ENCODE measurements at regions not wholly inside any gene's neighbourhood (a gene's known extent, or its start where the extent isn't known, plus 50 kb on each side); places are given as distances from the start of the nearest gene placed in this dataset.

GRCh38 chr1:75672108-75672507 lies 52.4 kb upstream of the ACADM start:
- FAIRE-seq (peak; percentile 43), ATAC-seq (peak; percentile 69), DNase-seq (ENCODE audit: low spot score) (peak; percentile 41)
- intact Hi-C loops (cut with micrococcal nuclease; ENCODE audit: unreplicated experiment) (no loop called here), in situ Hi-C loops (cut with HindIII; ENCODE audit: extremely low pct_ligation_motif_present, low pct_unique_long_range_greater_than_20kb) (no loop called here)
- BruUV-seq (replicated peaks): no TSS peak
- Histone ChIP-seq H3K4me3 (replicated peaks in 1 of 3; ENCODE audit: insufficient read depth in 1 of 3, low read depth in 2 of 3, low read length in 3 of 3) (peak overlapping the region in 1 of 3 experiments; percentile 42; a peak in 2 of 6 replicates), H3K79me2 (ENCODE audit: insufficient read depth, low read length) (peaks cover 6% of the 10 kb centered on the region), H3K4me1 (ENCODE audit: insufficient read depth, low read length) (peaks cover 48% of the 10 kb centered on the region), H3K9ac (ENCODE audit: insufficient read depth, low read depth, low read length) (peak overlapping the region; percentile 44), H3K27me3 (ENCODE audit: control insufficient read depth in 1 of 2, insufficient read depth in 2 of 2, low read length in 2 of 2) (no peaks in the 10 kb centered on the region), H3K4me2 (ENCODE audit: low read depth, low read length) (peak overlapping the region; percentile 72), H2AFZ (ENCODE audit: low read length) (no peak overlapping the region), H3K9me3 (ENCODE audit: low read length) (no peaks in the 10 kb centered on the region), H4K20me1 (ENCODE audit: insufficient read depth, low read length) (no peaks in the 10 kb centered on the region), H3K36me3 (replicated peaks in 1 of 2; ENCODE audit: control insufficient read depth in 1 of 2, insufficient read depth in 2 of 2, low read length in 2 of 2) (no peaks in the 10 kb centered on the region; a peak in 1 of 5 replicates), H3K27ac (ENCODE audit: extremely low read length, insufficient read depth, low read length) (peak overlapping the region; percentile 66)
- no peak for TF ChIP-seq GTF3A (CRISPR knock-in tag; conservative IDR thresholded peaks at IDR 0.05)
- TF ChIP-seq NFIB (CRISPR knock-in tag; IDR thresholded peaks at IDR 0.05; ENCODE audit: borderline replicate concordance): no peak
- TF ChIP-seq NFYB (CRISPR knock-in tag; IDR thresholded peaks at IDR 0.05): no peak
- TF ChIP-seq MTF1 (CRISPR knock-in tag; IDR thresholded peaks at IDR 0.05): no peak
- TF ChIP-seq ZNF629 (CRISPR knock-in tag; conservative IDR thresholded peaks at IDR 0.05): no peak
- peak; percentile 49; the same call in 1 of the 2 replicates for TF ChIP-seq ZNF292 (CRISPR knock-in tag; IDR thresholded peaks at IDR 0.05; ENCODE audit: borderline replicate concordance, low read depth)
- TF ChIP-seq ZNF281 (CRISPR knock-in tag; IDR thresholded peaks at IDR 0.05; ENCODE audit: borderline replicate concordance): peak; percentile 85
- 0 out of 2 replicates have a peak, but pooled peaks have one; percentile 34 for TF ChIP-seq ZNF234 (CRISPR knock-in tag; conservative IDR thresholded peaks at IDR 0.05)
- TF ChIP-seq ETS1 (CRISPR knock-in tag; IDR thresholded peaks at IDR 0.05): no peak
- TF ChIP-seq ARID4A (CRISPR knock-in tag; IDR thresholded peaks at IDR 0.05; ENCODE audit: borderline replicate concordance): peak; percentile 27; the same call in 1 of the 2 replicates
- no peak for TF ChIP-seq KLF6 (CRISPR knock-in tag; IDR thresholded peaks at IDR 0.05)
- no peak for TF ChIP-seq ZFP36L1 (CRISPR knock-in tag; IDR thresholded peaks at IDR 0.05)
- peak; percentile 37 for TF ChIP-seq MAX (IDR thresholded peaks at IDR 0.05)
- ChIA-PET CTCF (ENCODE audit: low intra/inter-chr PET ratio, low total read pairs) (no interaction called here), POLR2A (interaction anchor here (1.0 to 1.7 kb wide), 2 partner anchors 51 to 114 kb away, joined by 5 to 7 read pairs; partner anchors contain the start of gene RABGGTB)
- 55% methylated on average over 2 of the region's 2 CpGs for WGBS (ENCODE audit: low lambda C conversion rate)
